GM10266 (cell line): ENCODE measurements at regions not wholly inside any gene's neighbourhood (a gene's known extent, or its start where the extent isn't known, plus 50 kb on each side); places are given as distances from the start of the nearest gene placed in this dataset.

ENCODE experiments used
- DNase-seq: peaks from one replicate; pipeline ENCODE4 v3.0.0; 2012; ENCODE audit errors: extremely low spot score
- CTCF ChIP-seq: IDR thresholded peaks from 2 replicates; pipeline ENCODE4 v1.5.1; 2012; ENCODE audit warnings: mild to moderate bottlenecking, low read depth; ENCODE audit not compliant: control insufficient read depth, insufficient read depth; ENCODE audit errors: missing control alignments

- no peak for DNase-seq
- no peak for TF ChIP-seq CTCF
Observed at GRCh38 chr9:119533504-119533903, 164.3 kb upstream of the BRINP1 start.

GRCh38 chr9:119526698-119527097, 157.5 kb upstream of the BRINP1 start:
- no peak for TF ChIP-seq CTCF
- no peak for DNase-seq

- no peak for TF ChIP-seq CTCF
- no peak for DNase-seq
Observed at GRCh38 chr9:119523508-119523907, 154.3 kb upstream of the BRINP1 start.

- DNase-seq, result no peak
- TF ChIP-seq CTCF, result no peak
Observed at GRCh38 chr9:119522381-119522780, 153.1 kb upstream of the BRINP1 start.

GRCh38 chr9:119509291-119509905, 140.2 kb upstream of the BRINP1 start:
- TF ChIP-seq CTCF, result no peak

GRCh38 chr9:119501374-119501773, 132.1 kb upstream of the BRINP1 start:
- no peak for DNase-seq
- no peak for TF ChIP-seq CTCF

More at GRCh38 chr9:119509291-119509905, 140.2 kb upstream of the BRINP1 start:
- no peak for DNase-seq

GRCh38 chr9:119500072-119500771, 131.0 kb upstream of the BRINP1 start:
- no peak for TF ChIP-seq CTCF
- DNase-seq, result no peak
